Stimulated activated naive B cell treated with anti-CD40 and anti-IgM and Interleukin-4, amounts not matched to agents 10 μg/mL and 1 μg/mL and 100 μg/mL, for 72 hours (primary cell): ENCODE measurements at regions not wholly inside any gene's neighbourhood (a gene's known extent, or its start where the extent isn't known, plus 50 kb on each side); places are given as distances from the start of the nearest gene placed in this dataset.

ENCODE experiments used
- ATAC-seq, 2 donors: fragments of 150-1000 bp; cut with Tn5 transposase; replicated peaks; 2 replicates each; pipeline ENCODE4 v1.10.0; 2021; ENCODE audit warnings: moderate library complexity in 1 of 2
- DNase-seq: peaks from one replicate; pipeline ENCODE4 v3.0.0; 2021
- H3K27ac Mint-ChIP-seq: one replicate; pipeline ENCODE4 v1.8.0; 2022; ENCODE audit warnings: mild to moderate bottlenecking, mixed read lengths
- H3K27me3 Mint-ChIP-seq, 2 donors: one replicate each; pipeline ENCODE4 v1.8.0; 2022; ENCODE audit warnings: mixed read lengths in 2 of 2
- H3K36me3 Mint-ChIP-seq, 2 donors: one replicate each; pipeline ENCODE4 v1.8.0; 2022; ENCODE audit warnings: mixed read lengths in 2 of 2, mild to moderate bottlenecking in 1 of 2
- H3K4me1 Mint-ChIP-seq, 2 donors: one replicate each; pipeline ENCODE4 v1.8.0; 2022; ENCODE audit warnings: mixed read lengths in 2 of 2, mild to moderate bottlenecking in 1 of 2
- H3K4me3 Mint-ChIP-seq, 2 donors: one replicate each; pipeline ENCODE4 v1.8.0; 2022; ENCODE audit warnings: mild to moderate bottlenecking in 2 of 2, mixed read lengths in 2 of 2, moderate library complexity in 1 of 2
- H3K9me3 Mint-ChIP-seq, 2 donors: one replicate each; pipeline ENCODE4 v1.8.0; 2022; ENCODE audit warnings: mixed read lengths in 2 of 2, mild to moderate bottlenecking in 1 of 2

DNA sequence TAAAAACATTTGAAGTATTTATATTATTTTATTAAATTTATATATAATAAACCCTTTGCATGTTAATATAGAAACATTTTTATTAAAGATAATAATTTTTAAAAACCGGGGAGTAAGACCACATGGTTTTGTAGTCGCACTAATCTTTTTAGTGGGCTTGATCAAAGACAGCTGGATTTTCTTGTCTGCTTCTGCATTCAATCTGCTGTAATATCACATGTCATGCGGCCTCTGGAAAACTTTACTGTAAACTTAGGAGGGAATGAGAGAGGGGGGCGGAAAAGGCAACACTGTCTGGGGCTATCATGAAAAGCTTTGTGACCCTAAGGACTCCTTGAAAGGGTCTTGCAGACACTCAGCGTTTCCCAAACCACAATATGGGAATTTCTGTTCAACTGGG, 62.8 kb upstream of the NLGN4X start:
- ATAC-seq, result no peak
- Mint-ChIP-seq H3K27me3 (no peaks in the 10 kb centered on the region), H3K36me3 (no peaks in the 10 kb centered on the region), H3K27ac (no peak overlapping the region), H3K4me1 (no peaks in the 10 kb centered on the region), H3K9me3 (no peaks in the 10 kb centered on the region), H3K4me3 (no peak overlapping the region)
- DNase-seq, result no peak

- ATAC-seq, result no peak
- Mint-ChIP-seq H3K9me3 (peaks cover 0 to 8% of the 10 kb centered on the region in 2 donors), H3K4me1 (no peaks in the 10 kb centered on the region), H3K27ac (no peak overlapping the region), H3K36me3 (no peaks in the 10 kb centered on the region), H3K4me3 (no peak overlapping the region), H3K27me3 (peaks cover 0 to 4% of the 10 kb centered on the region in 2 donors)
- no peak for DNase-seq
Measured at GRCh38 chrX:6283826-6284225, 55.2 kb upstream of the NLGN4X start.

DNA sequence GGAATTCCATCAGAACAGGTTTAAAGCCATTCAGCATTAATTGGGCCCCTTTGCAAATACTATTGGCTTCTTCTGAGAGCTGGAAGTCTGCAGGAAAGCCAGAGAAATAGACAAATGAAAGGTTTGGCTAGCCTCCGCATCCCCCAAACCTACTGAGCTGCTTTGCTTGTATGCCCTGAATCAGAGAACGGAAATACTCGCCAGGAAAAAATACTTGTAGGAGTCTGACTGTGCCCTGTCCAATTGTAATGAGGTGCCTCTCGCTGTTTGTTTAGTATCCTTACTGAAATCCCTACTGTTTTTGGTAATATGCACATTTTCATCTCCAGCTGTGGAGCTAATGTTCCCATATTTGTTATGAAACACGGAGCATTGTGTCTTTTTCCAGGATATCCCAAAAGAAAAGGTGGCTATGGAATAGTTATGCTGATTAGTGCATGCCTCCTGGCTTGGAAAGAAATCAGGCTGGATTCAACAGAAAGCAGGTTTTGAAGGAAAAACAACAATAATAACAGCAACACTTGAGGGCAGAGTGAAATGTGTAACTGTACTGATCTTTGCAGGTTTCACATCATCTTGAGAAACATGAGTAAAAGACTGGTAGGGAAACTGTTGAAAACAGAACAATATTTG, 50.7 kb upstream of the NLGN4X start:
- H3K36me3 Mint-ChIP-seq, result no peaks in the 10 kb centered on the region
- H3K27me3 Mint-ChIP-seq, result peaks cover 0 to 8% of the 10 kb centered on the region in 2 donors
- peaks cover 0 to 4% of the 10 kb centered on the region in 2 donors for H3K9me3 Mint-ChIP-seq
- ATAC-seq (no peak), DNase-seq (no peak)
- no peak overlapping the region for H3K27ac Mint-ChIP-seq
- H3K4me1 Mint-ChIP-seq, result no peaks in the 10 kb centered on the region
- H3K4me3 Mint-ChIP-seq, result no peak overlapping the region
